Naive thymus-derived CD4-positive, alpha-beta T cell (primary cell): ENCODE measurements at regions not wholly inside any gene's neighbourhood (a gene's known extent, or its start where the extent isn't known, plus 50 kb on each side); places are given as distances from the start of the nearest gene placed in this dataset.

Experiments used
- ATAC-seq: fragments of 150-1000 bp; cut with Tn5 transposase; 2 replicates; pipeline ENCODE4 v1.10.0; 2021; ENCODE audit warnings: mild to moderate bottlenecking, moderate library complexity
- CTCF ChIA-PET: fragments of 350-600 bp; sonication (Branson Sonifier 250); formaldehyde crosslinking; loops from one replicate; lab custom pipeline; 2021; ENCODE audit warnings: antibody characterized with exemption; lab: Charles Lee
- POLR2A ChIA-PET: fragments of 350-600 bp; sonication (Branson Sonifier 250); formaldehyde crosslinking; loops from one replicate; lab custom pipeline; 2021; ENCODE audit warnings: antibody characterized with exemption, inconsistent platforms; lab: Charles Lee
- DNase-seq, 9 donors: peaks; one replicate each; pipeline versions ENCODE4 v3.0.0 to v3.0.0-alpha.2; 2020 to 2022; ENCODE audit warnings: mixed read lengths in 1 of 9
- H3K27ac ChIP-seq: one replicate; pipeline ENCODE4 v1.7.0; 2013; ENCODE audit warnings: mild to moderate bottlenecking, low read depth, low read length, moderate library complexity
- H3K27me3 ChIP-seq, 2 donors: one replicate each; pipeline ENCODE4 v1.7.0; 2013; ENCODE audit warnings: low read length in 2 of 2, mild to moderate bottlenecking in 2 of 2, moderate library complexity in 2 of 2; ENCODE audit not compliant: control insufficient read depth in 2 of 2, insufficient read depth in 2 of 2
- H3K36me3 ChIP-seq, 3 experiments: 1 replicate in 2 of 3; 2 replicates in 1 of 3; pipeline ENCODE4 v1.7.0; 2013; ENCODE audit warnings: low read length in 3 of 3, mild to moderate bottlenecking in 3 of 3, moderate library complexity in 1 of 3; ENCODE audit not compliant: insufficient read depth in 3 of 3, control insufficient read depth in 2 of 3
- H3K4me1 ChIP-seq, 2 donors: one replicate each; pipeline ENCODE4 v1.7.0; 2013; ENCODE audit warnings: low read length in 2 of 2, mild to moderate bottlenecking in 2 of 2, moderate library complexity in 1 of 2; ENCODE audit not compliant: control insufficient read depth in 2 of 2, insufficient read depth in 2 of 2
- H3K4me3 ChIP-seq: 2 replicates; pipeline ENCODE4 v1.7.0; 2013; ENCODE audit warnings: mild to moderate bottlenecking, low read length
- H3K9me3 ChIP-seq, 3 experiments: 1 replicate in 2 of 3; 2 replicates in 1 of 3; pipeline ENCODE4 v1.7.0; 2013; ENCODE audit warnings: low read length in 3 of 3; ENCODE audit not compliant: control insufficient read depth in 2 of 3
- H3K27ac Mint-ChIP-seq, 9 donors: one replicate each; pipeline ENCODE4 v1.8.0; 2020 to 2022; ENCODE audit warnings: mixed read lengths in 9 of 9, mild to moderate bottlenecking in 8 of 9, moderate library complexity in 5 of 9, inconsistent platforms in 2 of 9
- H3K27me3 Mint-ChIP-seq, 5 donors: one replicate each; pipeline ENCODE4 v1.8.0; 2021 to 2022; ENCODE audit warnings: mixed read lengths in 5 of 5, mild to moderate bottlenecking in 1 of 5
- H3K36me3 Mint-ChIP-seq, 5 donors: one replicate each; pipeline ENCODE4 v1.8.0; 2020 to 2022; ENCODE audit warnings: mixed read lengths in 5 of 5, mild to moderate bottlenecking in 3 of 5, inconsistent platforms in 1 of 5
- H3K4me1 Mint-ChIP-seq, 7 donors: one replicate each; pipeline ENCODE4 v1.8.0; 2020 to 2022; ENCODE audit warnings: mixed read lengths in 7 of 7, mild to moderate bottlenecking in 3 of 7, inconsistent platforms in 1 of 7
- H3K4me3 Mint-ChIP-seq, 10 donors: one replicate each; pipeline ENCODE4 v1.8.0; 2020 to 2022; ENCODE audit warnings: mild to moderate bottlenecking in 10 of 10, mixed read lengths in 10 of 10, moderate library complexity in 6 of 10, inconsistent platforms in 2 of 10
- H3K9me3 Mint-ChIP-seq, 11 donors: one replicate each; pipeline ENCODE4 v1.8.0; 2020 to 2022; ENCODE audit warnings: mixed read lengths in 11 of 11, mild to moderate bottlenecking in 4 of 11, inconsistent platforms in 1 of 11, moderate library complexity in 1 of 11
- intact Hi-C, 2 donors: fragments of 100-400 bp; cut with micrococcal nuclease; formaldehyde crosslinking; loops; one replicate each; pipeline ENCODE4 v1.15.1; 2023

DNA sequence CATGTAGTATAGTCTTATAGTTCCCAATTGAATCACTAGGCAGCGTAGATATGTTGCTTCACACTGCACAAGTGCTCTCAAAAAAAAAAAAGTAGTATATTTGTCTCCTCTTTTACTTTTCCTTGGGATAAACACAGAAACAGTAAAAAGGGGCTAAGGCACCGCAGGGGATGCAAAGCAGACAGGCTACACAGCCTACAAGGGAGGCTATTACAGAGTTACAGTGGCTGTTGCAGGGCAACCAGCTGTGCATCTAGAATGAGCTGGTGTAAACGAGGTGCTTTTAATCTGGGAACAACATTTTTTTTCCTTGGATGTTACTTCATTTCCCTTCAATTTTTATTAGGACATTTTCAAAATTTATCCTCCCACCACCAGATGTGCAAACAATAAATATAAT is 1934.7 kb upstream of the CELF4 start:
- Histone ChIP-seq H3K27me3 (no peaks in the 10 kb centered on the region), H3K4me3 (no peak overlapping the region), H3K9me3 (no peaks in the 10 kb centered on the region), H3K27ac (no peak overlapping the region), H3K36me3 (no peaks in the 10 kb centered on the region), H3K4me1 (no peaks in the 10 kb centered on the region)
- Mint-ChIP-seq H3K36me3 (no peaks in the 10 kb centered on the region), H3K9me3 (peaks cover 0 to 12% (median 5%) of the 10 kb centered on the region in 11 donors), H3K4me1 (no peaks in the 10 kb centered on the region), H3K4me3 (no peak overlapping the region), H3K27ac (no peak overlapping the region), H3K27me3 (no peaks in the 10 kb centered on the region)
- CTCF ChIA-PET = interaction anchor here (0.7 kb wide), 1 partner anchor 26 kb away, joined by 3 read pairs; no protein-coding TSS in a partner anchor
- POLR2A ChIA-PET = no interaction called here
- DNase-seq = no peak
- no peak for ATAC-seq
- intact Hi-C loops = no loop called here

DNA sequence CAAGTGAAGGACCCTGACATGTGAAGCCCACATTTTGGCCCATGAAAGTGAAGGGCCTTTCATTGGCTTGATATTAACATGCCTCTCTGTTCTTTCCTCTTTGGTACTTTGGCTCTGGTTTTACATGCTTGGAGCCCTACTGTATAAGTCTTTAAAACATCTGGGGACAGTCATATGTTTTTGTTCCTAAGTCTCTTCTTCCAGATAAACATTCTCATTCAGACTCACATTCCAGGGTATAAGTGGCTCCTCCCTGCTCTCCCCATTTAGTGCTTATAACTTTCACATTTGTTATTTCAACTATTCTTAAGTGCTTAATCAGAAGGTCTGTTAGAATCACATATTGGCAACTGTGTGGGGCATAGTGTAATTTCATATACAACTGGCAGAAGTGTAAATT is 1932.2 kb upstream of the CELF4 start:
- no peaks in the 10 kb centered on the region for H3K27me3 ChIP-seq
- H3K4me1 ChIP-seq = no peaks in the 10 kb centered on the region
- H3K4me3 Mint-ChIP-seq = no peak overlapping the region
- intact Hi-C loops = no loop called here
- H3K4me1 Mint-ChIP-seq = no peaks in the 10 kb centered on the region
- POLR2A ChIA-PET = no interaction called here
- H3K4me3 ChIP-seq = no peak overlapping the region
- no peak overlapping the region for H3K27ac Mint-ChIP-seq
- H3K36me3 Mint-ChIP-seq = no peaks in the 10 kb centered on the region
- peaks cover 0 to 16% (median 5%) of the 10 kb centered on the region in 11 donors for H3K9me3 Mint-ChIP-seq
- DNase-seq = no peak
- H3K27ac ChIP-seq = no peak overlapping the region
- CTCF ChIA-PET = no interaction called here
- H3K27me3 Mint-ChIP-seq = no peaks in the 10 kb centered on the region
- H3K36me3 ChIP-seq = no peaks in the 10 kb centered on the region
- no peaks in the 10 kb centered on the region for H3K9me3 ChIP-seq
- ATAC-seq = no peak

DNA sequence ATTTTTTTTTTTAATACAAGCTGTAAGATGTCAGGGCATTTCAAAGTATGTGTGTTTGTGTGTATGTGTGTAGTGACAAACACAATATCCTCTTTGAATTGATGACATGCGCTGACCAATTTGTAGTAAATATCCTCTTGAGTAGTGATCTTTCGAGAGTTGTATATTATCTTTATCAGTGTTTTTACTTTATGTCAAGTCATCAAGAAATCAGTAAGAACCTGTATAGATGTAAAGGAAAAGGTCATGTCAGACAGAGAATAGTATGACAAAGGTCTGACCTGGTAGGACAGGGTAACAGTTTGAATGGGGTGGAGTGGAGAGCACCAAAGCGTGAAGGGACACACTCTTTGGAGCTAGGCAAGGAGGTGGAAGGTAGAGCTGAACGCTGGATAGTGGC is 1931.4 kb upstream of the CELF4 start:
- H3K36me3 Mint-ChIP-seq = no peaks in the 10 kb centered on the region
- H3K27me3 Mint-ChIP-seq = no peaks in the 10 kb centered on the region
- Histone ChIP-seq H3K4me1 (no peaks in the 10 kb centered on the region), H3K27ac (no peak overlapping the region), H3K9me3 (no peaks in the 10 kb centered on the region), H3K27me3 (no peaks in the 10 kb centered on the region), H3K4me3 (no peak overlapping the region), H3K36me3 (no peaks in the 10 kb centered on the region)
- ChIA-PET POLR2A (no interaction called here), CTCF (no interaction called here)
- DNase-seq (no peak), ATAC-seq (no peak)
- no peak overlapping the region for H3K4me3 Mint-ChIP-seq
- peaks cover 0 to 21% (median 6%) of the 10 kb centered on the region in 11 donors for H3K9me3 Mint-ChIP-seq
- H3K4me1 Mint-ChIP-seq = no peaks in the 10 kb centered on the region
- intact Hi-C loops = no loop called here
- H3K27ac Mint-ChIP-seq = no peak overlapping the region

DNA sequence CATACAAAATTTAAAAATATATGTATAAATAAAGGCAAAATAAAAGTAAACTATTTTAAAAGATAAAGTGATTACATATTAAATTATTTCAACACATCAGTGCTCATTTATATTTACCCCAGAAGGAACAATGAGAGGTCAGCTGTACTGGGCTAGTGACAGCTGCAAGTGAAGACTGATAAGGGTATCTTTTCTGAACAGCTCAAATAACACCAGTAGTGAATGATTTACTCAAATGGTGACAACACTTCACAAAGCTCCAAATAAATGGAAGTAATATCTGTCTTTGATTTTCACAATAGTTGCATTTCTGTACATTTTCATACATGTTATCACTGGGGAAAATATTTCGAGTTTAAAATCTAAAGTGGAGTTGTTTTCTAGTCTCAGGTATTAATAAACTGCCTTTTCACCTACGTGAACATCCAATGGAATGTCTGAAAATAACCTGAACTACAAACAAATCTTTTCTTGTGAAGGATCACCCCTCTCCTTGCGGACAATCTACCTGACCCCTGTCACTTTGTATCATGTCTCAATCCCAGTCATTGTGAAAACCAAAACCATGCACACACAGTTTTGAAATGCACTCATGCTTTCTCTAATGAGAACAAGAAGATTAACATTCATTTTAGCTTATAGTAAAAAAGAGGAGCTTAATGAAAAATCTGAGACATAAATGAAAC is 1928.8 kb upstream of the CELF4 start:
- no peak for DNase-seq
- H3K4me3 Mint-ChIP-seq = no peak overlapping the region
- no peak overlapping the region for H3K27ac Mint-ChIP-seq
- Histone ChIP-seq H3K4me1 (no peaks in the 10 kb centered on the region), H3K27me3 (no peaks in the 10 kb centered on the region), H3K36me3 (no peaks in the 10 kb centered on the region), H3K27ac (no peak overlapping the region), H3K4me3 (no peak overlapping the region), H3K9me3 (no peaks in the 10 kb centered on the region)
- ATAC-seq = no peak
- CTCF ChIA-PET = no interaction called here
- POLR2A ChIA-PET = interaction anchor here (0.7 kb wide), 1 partner anchor 23 kb away, joined by 6 read pairs; no protein-coding TSS in a partner anchor
- H3K36me3 Mint-ChIP-seq = peaks cover 0 to 4% (median 0%) of the 10 kb centered on the region in 5 donors
- intact Hi-C loops = no loop called here
- H3K27me3 Mint-ChIP-seq = no peaks in the 10 kb centered on the region
- peaks cover 2 to 28% (median 14%) of the 10 kb centered on the region in 11 donors for H3K9me3 Mint-ChIP-seq
- H3K4me1 Mint-ChIP-seq = no peaks in the 10 kb centered on the region

DNA sequence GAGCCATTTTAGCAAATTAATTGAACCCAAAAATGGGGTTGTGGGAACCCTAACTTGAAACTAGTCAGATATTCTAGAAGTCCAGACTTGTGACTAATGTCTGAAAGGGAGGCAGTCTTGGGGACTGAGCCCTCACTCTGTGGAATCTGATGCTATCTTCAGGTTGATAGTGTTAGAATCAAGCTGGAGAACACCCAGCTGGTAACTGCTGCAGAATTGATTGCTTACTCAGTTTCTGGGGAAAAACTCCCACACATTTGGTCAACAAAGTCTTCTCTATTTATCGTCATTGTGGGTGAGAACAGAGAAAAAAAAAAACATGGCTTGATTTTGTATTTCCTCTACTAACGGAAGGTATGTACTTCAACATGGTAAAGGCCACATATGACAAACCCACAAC is 1925.8 kb upstream of the CELF4 start:
- Mint-ChIP-seq H3K9me3 (peaks cover 2 to 23% (median 13%) of the 10 kb centered on the region in 11 donors), H3K27me3 (no peaks in the 10 kb centered on the region), H3K27ac (no peak overlapping the region), H3K4me1 (no peaks in the 10 kb centered on the region), H3K36me3 (peaks cover 0 to 5% (median 0%) of the 10 kb centered on the region in 5 donors), H3K4me3 (no peak overlapping the region)
- H3K27ac ChIP-seq = no peak overlapping the region
- no peaks in the 10 kb centered on the region for H3K9me3 ChIP-seq
- no peaks in the 10 kb centered on the region for H3K36me3 ChIP-seq
- ChIA-PET POLR2A (no interaction called here), CTCF (no interaction called here)
- no peaks in the 10 kb centered on the region for H3K27me3 ChIP-seq
- ATAC-seq (no peak), DNase-seq (no peak)
- H3K4me3 ChIP-seq = no peak overlapping the region
- intact Hi-C loops = no loop called here
- H3K4me1 ChIP-seq = no peaks in the 10 kb centered on the region

DNA sequence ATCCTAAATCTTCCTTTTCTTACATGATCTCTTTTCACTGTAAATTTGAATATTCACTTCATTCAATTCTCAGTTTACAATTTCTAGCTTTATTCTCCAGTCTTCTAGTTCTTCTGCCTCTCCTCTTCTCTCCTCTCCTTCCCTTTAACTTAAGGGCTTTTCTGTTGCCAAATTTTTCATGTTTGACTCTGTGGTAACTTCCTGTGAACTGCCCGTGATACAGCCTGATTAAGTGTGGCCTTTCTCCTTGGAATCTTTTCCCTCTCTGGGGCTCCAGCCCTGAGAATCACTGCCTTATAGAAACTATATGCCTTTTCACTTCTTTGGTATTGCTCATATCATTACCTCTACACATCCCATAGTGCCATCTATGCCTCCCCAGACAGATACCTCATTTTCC is 1923.8 kb upstream of the CELF4 start:
- H3K9me3 Mint-ChIP-seq = peaks cover 2 to 23% (median 13%) of the 10 kb centered on the region in 11 donors
- intact Hi-C loops = no loop called here
- Histone ChIP-seq H3K27ac (no peak overlapping the region), H3K9me3 (no peaks in the 10 kb centered on the region), H3K4me3 (no peak overlapping the region), H3K27me3 (no peaks in the 10 kb centered on the region), H3K36me3 (no peaks in the 10 kb centered on the region), H3K4me1 (no peaks in the 10 kb centered on the region)
- H3K27ac Mint-ChIP-seq = no peak overlapping the region
- no peaks in the 10 kb centered on the region for H3K27me3 Mint-ChIP-seq
- peaks cover 0 to 5% (median 0%) of the 10 kb centered on the region in 5 donors for H3K36me3 Mint-ChIP-seq
- H3K4me1 Mint-ChIP-seq = no peaks in the 10 kb centered on the region
- no peak overlapping the region for H3K4me3 Mint-ChIP-seq
- DNase-seq (no peak), ATAC-seq (no peak)
- ChIA-PET CTCF (interaction anchor here (0.6 kb wide), 1 partner anchor 71 kb away, joined by 3 read pairs; no protein-coding TSS in a partner anchor), POLR2A (no interaction called here)

DNA sequence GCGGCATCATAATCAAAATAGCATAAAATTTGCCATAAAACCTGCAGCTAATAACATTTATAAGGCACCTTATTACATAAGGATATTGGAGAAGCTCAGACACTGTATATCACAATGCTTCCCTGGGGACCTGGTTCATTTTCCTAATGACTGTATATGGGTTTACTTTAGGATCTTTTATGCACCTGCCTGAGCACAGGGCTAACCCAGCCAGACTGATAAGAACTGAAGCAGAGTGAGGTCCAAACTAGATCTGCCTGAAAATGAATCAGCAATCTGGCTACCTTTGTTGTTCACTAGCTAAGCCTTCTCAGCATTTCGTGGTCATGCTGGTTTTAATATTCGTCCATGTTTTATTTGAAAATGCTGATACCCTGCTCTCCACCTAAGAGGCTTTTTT is 1922.3 kb upstream of the CELF4 start:
- peaks cover 0 to 23% (median 10%) of the 10 kb centered on the region in 11 donors for H3K9me3 Mint-ChIP-seq

More for the DNA sequence above, 1922.3 kb upstream of the CELF4 start:
- intact Hi-C loops = no loop called here
- POLR2A ChIA-PET = no interaction called here
- no peak overlapping the region for H3K27ac ChIP-seq
- Mint-ChIP-seq H3K27me3 (no peaks in the 10 kb centered on the region), H3K36me3 (peaks cover 0 to 5% (median 0%) of the 10 kb centered on the region in 5 donors), H3K4me3 (no peak overlapping the region), H3K4me1 (no peaks in the 10 kb centered on the region), H3K27ac (no peak overlapping the region)
- H3K4me1 ChIP-seq = no peaks in the 10 kb centered on the region
- no peak for DNase-seq
- H3K36me3 ChIP-seq = no peaks in the 10 kb centered on the region
- H3K27me3 ChIP-seq = no peaks in the 10 kb centered on the region
- no peak overlapping the region for H3K4me3 ChIP-seq
- no peaks in the 10 kb centered on the region for H3K9me3 ChIP-seq
- CTCF ChIA-PET = interaction anchor here (1.1 kb wide), 1 partner anchor 12 kb away, joined by 3 read pairs; no protein-coding TSS in a partner anchor
- no peak for ATAC-seq
